Natural killer cell (primary cell): ENCODE measurements at regions not wholly inside any gene's neighbourhood (a gene's known extent, or its start where the extent isn't known, plus 50 kb on each side); places are given as distances from the start of the nearest gene placed in this dataset.
"Not testable (repeated sequence)": the region's sequence is repeated elsewhere in the genome, so short reads cannot be mapped to it uniquely, and the experiment has no call there.

Experiments
- ATAC-seq, 3 donors: fragments of 150-1000 bp in 2 of 3; fragments of 200-7000 bp in 1 of 3; cut with Tn5 transposase; 1 replicate in 1 of 3; 2 replicates in 2 of 3; pipeline ENCODE4 v1.10.0; 2021; ENCODE audit warnings: mild to moderate bottlenecking in 2 of 3, moderate library complexity in 2 of 3
- DNase-seq, 2 donors: peaks; one replicate each; pipeline versions ENCODE4 v3.0.0 to v3.0.0-alpha.2; 2013 to 2021; ENCODE audit warnings: mixed read lengths in 1 of 2
- H3K27ac ChIP-seq: one replicate; pipeline ENCODE4 v1.5.1; 2013; ENCODE audit warnings: mild to moderate bottlenecking, low read length
- H3K27me3 ChIP-seq: one replicate; pipeline ENCODE4 v1.6.1; 2013; ENCODE audit warnings: low read length; ENCODE audit not compliant: control insufficient read depth, insufficient read depth
- H3K36me3 ChIP-seq: one replicate; pipeline ENCODE4 v1.6.1; 2013; ENCODE audit warnings: low read length; ENCODE audit not compliant: control insufficient read depth, insufficient read depth
- H3K4me1 ChIP-seq: one replicate; pipeline ENCODE4 v1.6.1; 2013; ENCODE audit warnings: low read length; ENCODE audit not compliant: control insufficient read depth, insufficient read depth
- H3K4me3 ChIP-seq: one replicate; pipeline ENCODE4 v1.5.1; 2013; ENCODE audit warnings: low read length
- H3K9me3 ChIP-seq: one replicate; pipeline ENCODE4 v1.6.1; 2013; ENCODE audit warnings: low read length; ENCODE audit not compliant: control insufficient read depth, insufficient read depth
- H3K27ac Mint-ChIP-seq, 2 donors: one replicate each; pipeline ENCODE4 v1.8.0; 2022; ENCODE audit warnings: mild to moderate bottlenecking in 2 of 2, mixed read lengths in 2 of 2, moderate library complexity in 1 of 2
- H3K27me3 Mint-ChIP-seq, 2 donors: one replicate each; pipeline ENCODE4 v1.8.0; 2022; ENCODE audit warnings: low read depth in 2 of 2, mixed read lengths in 2 of 2
- H3K36me3 Mint-ChIP-seq: one replicate; pipeline ENCODE4 v1.8.0; 2022; ENCODE audit warnings: mixed read lengths
- H3K4me1 Mint-ChIP-seq, 2 donors: one replicate each; pipeline ENCODE4 v1.8.0; 2022; ENCODE audit warnings: mixed read lengths in 2 of 2
- H3K4me3 Mint-ChIP-seq: one replicate; pipeline ENCODE4 v1.8.0; 2022; ENCODE audit warnings: mild to moderate bottlenecking, moderate library complexity, mixed read lengths
- H3K9me3 Mint-ChIP-seq, 2 donors: one replicate each; pipeline ENCODE4 v1.8.0; 2022; ENCODE audit warnings: mixed read lengths in 2 of 2
- WGBS: methylation state at CpG from one replicate; pipeline ENCODE4 v1.1.7; 2013; ENCODE audit warnings: missing lambda C conversion rate; ENCODE audit not compliant: insufficient coverage; 5-methylcytosine and 5-hydroxymethylcytosine counted together
- intact Hi-C: fragments of 100-400 bp; cut with micrococcal nuclease; formaldehyde crosslinking; loops from one replicate; pipeline ENCODE4 v1.14.2; 2022
- TF ChIP-seq, protein P1 (sequence below): fragments of 200-600 bp; IDR thresholded peaks from one replicate; pipeline ENCODE4 v1.8.0; 2022; ENCODE audit warnings: antibody characterized with exemption

DNA sequence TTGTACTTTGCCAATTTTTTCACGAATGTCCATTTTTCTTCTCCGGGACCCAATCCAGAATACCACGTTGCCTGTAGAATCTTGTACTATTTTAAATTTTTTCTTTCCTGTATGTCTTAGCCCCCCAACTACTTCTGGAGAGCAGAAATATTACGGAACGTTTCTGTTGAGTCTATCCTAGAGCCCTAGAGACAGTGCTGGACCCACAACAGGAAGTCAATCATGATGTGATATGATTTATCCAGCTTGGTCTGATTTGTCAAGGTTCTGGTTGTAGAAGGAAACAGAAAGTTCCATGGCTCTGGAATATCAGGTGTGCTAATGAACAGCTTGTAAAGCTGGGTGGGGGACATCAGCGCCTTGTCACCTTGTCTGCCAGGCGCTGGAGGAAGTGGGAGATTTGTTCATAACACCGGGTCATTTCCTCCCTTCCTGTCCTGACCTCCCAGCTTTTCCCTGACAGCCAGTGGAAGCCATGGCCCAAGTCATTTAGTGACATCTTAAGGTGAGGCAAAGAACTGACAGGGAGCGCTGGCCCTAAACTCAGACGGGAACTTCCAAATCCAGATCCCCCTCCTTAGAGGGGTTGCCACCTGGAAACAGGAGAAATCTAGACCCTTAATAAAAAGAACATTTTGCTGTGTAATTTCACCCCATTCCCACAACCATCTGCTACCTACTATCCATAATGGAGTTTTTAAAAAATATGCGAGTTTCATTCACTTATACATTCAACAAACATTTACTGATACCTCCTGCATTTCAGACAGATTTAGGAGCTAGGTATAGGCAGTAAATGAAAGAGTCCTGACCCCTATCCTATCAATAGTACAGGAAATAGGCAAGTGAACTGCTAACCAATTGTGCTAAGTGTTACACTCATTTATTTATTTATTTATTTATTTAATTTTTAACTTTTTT is 130.5 kb downstream of the ZFP64 start:
- Histone ChIP-seq H3K27me3 (no peaks in the 10 kb centered on the region), H3K4me3 (no peak overlapping the region), H3K36me3 (no peaks in the 10 kb centered on the region), H3K4me1 (peaks cover 4% of the 10 kb centered on the region), H3K27ac (no peak overlapping the region), H3K9me3 (peaks cover 15% of the 10 kb centered on the region)
- no peak overlapping the region for H3K4me3 Mint-ChIP-seq
- WGBS, result 50% methylated on average over 10 of the region's 11 CpGs
- peaks cover 0 to 6% of the 10 kb centered on the region in 2 donors for H3K9me3 Mint-ChIP-seq
- intact Hi-C loops, result no loop called here
- ATAC-seq (no peak), DNase-seq (no peak)
- no peaks in the 10 kb centered on the region for H3K27me3 Mint-ChIP-seq
- H3K27ac Mint-ChIP-seq, result peak overlapping the region in 1 of 2 donors; percentile 22
- H3K36me3 Mint-ChIP-seq, result peaks cover 8% of the 10 kb centered on the region
- TF ChIP-seq, protein P1, sequence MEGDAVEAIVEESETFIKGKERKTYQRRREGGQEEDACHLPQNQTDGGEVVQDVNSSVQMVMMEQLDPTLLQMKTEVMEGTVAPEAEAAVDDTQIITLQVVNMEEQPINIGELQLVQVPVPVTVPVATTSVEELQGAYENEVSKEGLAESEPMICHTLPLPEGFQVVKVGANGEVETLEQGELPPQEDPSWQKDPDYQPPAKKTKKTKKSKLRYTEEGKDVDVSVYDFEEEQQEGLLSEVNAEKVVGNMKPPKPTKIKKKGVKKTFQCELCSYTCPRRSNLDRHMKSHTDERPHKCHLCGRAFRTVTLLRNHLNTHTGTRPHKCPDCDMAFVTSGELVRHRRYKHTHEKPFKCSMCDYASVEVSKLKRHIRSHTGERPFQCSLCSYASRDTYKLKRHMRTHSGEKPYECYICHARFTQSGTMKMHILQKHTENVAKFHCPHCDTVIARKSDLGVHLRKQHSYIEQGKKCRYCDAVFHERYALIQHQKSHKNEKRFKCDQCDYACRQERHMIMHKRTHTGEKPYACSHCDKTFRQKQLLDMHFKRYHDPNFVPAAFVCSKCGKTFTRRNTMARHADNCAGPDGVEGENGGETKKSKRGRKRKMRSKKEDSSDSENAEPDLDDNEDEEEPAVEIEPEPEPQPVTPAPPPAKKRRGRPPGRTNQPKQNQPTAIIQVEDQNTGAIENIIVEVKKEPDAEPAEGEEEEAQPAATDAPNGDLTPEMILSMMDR, result no peak
- H3K4me1 Mint-ChIP-seq, result peaks cover 8 to 9% of the 10 kb centered on the region in 2 donors

DNA sequence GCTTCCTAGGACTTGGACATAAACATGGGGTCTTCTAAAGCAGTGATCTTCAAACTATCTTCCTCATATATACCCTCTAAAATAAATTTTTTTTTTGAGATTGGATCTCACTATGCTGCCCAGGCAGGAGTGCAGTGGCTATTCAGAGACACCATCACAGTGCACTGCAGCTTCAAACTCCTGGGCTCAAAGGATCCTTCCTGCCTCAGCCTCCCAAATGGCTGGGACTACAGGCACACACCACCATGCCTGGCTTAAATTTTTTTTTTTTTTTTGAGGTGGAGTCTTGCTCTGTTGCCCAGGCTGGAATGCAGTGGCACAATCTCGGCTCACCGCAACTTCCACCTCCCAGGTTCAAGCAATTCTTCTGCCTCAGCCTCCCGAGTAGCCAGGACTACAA is 134.4 kb downstream of the ZFP64 start:
- H3K4me3 ChIP-seq, H3K36me3 Mint-ChIP-seq, ATAC-seq, H3K9me3 Mint-ChIP-seq, H3K27me3 ChIP-seq, H3K27me3 Mint-ChIP-seq, H3K4me3 Mint-ChIP-seq, H3K27ac ChIP-seq, DNase-seq, intact Hi-C loops, H3K27ac Mint-ChIP-seq, H3K36me3 ChIP-seq: not testable (repeated sequence)
- peaks cover 22% of the 10 kb centered on the region for H3K4me1 ChIP-seq
- WGBS, result 100% methylated on average over 3 of the region's 3 CpGs
- peaks cover 15% of the 10 kb centered on the region for H3K9me3 ChIP-seq
- peaks cover 23 to 24% of the 10 kb centered on the region in 2 donors for H3K4me1 Mint-ChIP-seq

DNA sequence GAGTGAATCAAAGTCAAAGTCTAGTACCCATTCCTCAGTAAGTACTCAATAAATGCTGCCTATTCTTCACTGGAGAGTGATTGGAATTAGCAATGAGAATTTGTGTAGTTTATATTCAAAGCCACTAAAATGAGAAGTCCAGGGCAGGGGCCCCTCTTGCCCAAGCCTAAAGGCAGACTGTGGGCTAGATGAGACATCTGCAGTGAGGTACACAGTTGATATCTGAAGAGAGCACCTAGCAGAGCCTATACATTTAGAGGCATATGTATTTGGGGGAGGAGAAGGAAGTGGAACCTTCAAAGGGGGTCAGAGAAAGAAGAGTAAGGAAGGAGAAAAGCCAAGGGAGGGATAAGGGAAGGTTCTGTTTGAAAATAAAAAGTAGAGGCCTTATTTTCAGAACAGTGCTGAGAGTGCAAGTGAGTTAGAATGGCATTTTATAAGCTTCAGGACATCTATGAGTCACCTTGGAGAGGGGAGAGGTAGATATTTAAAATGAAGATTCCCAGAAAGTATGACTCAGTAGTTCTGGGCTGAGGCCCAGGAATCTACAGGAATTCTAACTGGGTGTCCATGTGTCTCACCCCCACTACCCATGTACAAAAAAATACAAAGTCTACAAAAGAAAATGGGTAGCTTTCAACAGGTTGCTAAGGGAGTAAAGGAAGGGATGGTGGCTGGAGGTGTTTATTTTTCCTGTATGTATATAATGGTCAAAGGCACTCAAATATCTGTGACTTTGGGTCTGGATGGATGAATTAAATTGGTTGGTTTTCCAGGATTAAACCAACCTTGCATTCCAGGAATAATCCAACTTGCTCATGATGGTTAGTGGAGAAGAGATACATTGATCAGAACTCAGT is 135.1 kb downstream of the ZFP64 start:
- Histone ChIP-seq H3K4me1 (peaks cover 22% of the 10 kb centered on the region), H3K4me3 (no peak overlapping the region), H3K27me3 (no peaks in the 10 kb centered on the region), H3K27ac (no peak overlapping the region), H3K9me3 (peaks cover 15% of the 10 kb centered on the region), H3K36me3 (no peaks in the 10 kb centered on the region)
- Mint-ChIP-seq H3K4me1 (peaks cover 23% of the 10 kb centered on the region in 2 donors), H3K27ac (no peak overlapping the region), H3K4me3 (no peak overlapping the region), H3K36me3 (peaks cover 10% of the 10 kb centered on the region), H3K27me3 (no peaks in the 10 kb centered on the region), H3K9me3 (peaks cover 0 to 8% of the 10 kb centered on the region in 2 donors)
- intact Hi-C loops, result no loop called here
- ATAC-seq (no peak), DNase-seq (no peak)
- TF ChIP-seq, protein P1, result no peak

DNA sequence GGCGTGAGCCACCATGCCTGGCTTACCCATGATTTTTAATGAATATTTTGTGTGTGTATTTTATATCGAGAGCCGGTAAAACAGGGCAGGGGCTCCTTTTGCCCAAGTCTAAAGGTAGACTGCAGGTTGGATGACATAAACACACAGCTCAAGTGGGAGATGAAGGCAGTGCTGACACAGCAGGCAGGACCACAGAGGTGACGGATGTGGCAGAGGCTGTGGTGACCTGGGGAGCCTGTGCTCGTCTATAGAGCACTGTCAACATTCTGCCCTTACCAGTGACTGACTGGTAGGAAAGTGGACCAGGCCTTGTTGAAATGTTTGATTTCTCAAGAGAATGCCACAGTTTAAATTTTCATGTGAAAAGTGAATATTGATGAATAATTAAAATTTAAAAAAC is 137.5 kb downstream of the ZFP64 start:
- Histone ChIP-seq H3K9me3 (peaks cover 15% of the 10 kb centered on the region), H3K36me3 (no peaks in the 10 kb centered on the region), H3K27ac (no peak overlapping the region), H3K4me3 (no peak overlapping the region), H3K27me3 (no peaks in the 10 kb centered on the region), H3K4me1 (peaks cover 18% of the 10 kb centered on the region)
- DNase-seq (peak; percentile 53 to 56), ATAC-seq (peak; percentile 74 to 99 (median 90))
- no peaks in the 10 kb centered on the region for H3K27me3 Mint-ChIP-seq
- intact Hi-C loops, result no loop called here
- peak overlapping the region; percentile 71 to 82 for H3K27ac Mint-ChIP-seq
- H3K9me3 Mint-ChIP-seq, result peaks cover 0 to 8% of the 10 kb centered on the region in 2 donors
- TF ChIP-seq, protein P1, result no peak
- peaks cover 10% of the 10 kb centered on the region for H3K36me3 Mint-ChIP-seq
- peaks cover 17 to 22% of the 10 kb centered on the region in 2 donors for H3K4me1 Mint-ChIP-seq
- 49% methylated on average over 5 of the region's 5 CpGs for WGBS
- peak overlapping the region; percentile 65 for H3K4me3 Mint-ChIP-seq
